ENCODE measurements at regions not wholly inside any gene's neighbourhood (a gene's known extent, or its start where the extent isn't known, plus 50 kb on each side); places are given as distances from the start of the nearest gene placed in this dataset.

- DNase-seq (ENCODE audit: low read depth in 2 of 2) = no peak
Observed at GRCh38 chr13:20351281-20352022, 119.3 kb upstream of the GJB6 start.

GRCh38 chr13:20350819-20351218 is 118.7 kb upstream of the GJB6 start:
- DNase-seq (ENCODE audit: low read depth in 2 of 2) = no peak

- DNase-seq (ENCODE audit: low read depth in 2 of 2) = no peak
Observed at GRCh38 chr13:20350382-20350763, 118.3 kb upstream of the GJB6 start.

GRCh38 chr13:20349564-20350381 is 117.7 kb upstream of the GJB6 start:
- no peak for DNase-seq (ENCODE audit: low read depth in 2 of 2)

- DNase-seq (ENCODE audit: low read depth in 2 of 2) = no peak
Observed at GRCh38 chr13:20348645-20349408, 116.7 kb upstream of the GJB6 start.

- DNase-seq (ENCODE audit: low read depth in 2 of 2) = no peak
Observed at GRCh38 chr13:20348018-20348417, 115.9 kb upstream of the GJB6 start.

GRCh38 chr13:20344836-20345490 is 112.8 kb upstream of the GJB6 start:
- no peak for DNase-seq (ENCODE audit: low read depth in 2 of 2)

- DNase-seq (ENCODE audit: low read depth in 2 of 2) = no peak
Observed at GRCh38 chr13:20342311-20342710, 110.2 kb upstream of the GJB6 start.

GRCh38 chr13:20340759-20341171 is 108.6 kb upstream of the GJB6 start:
- DNase-seq (ENCODE audit: low read depth in 2 of 2) = peak in 1 of 2 donors; percentile 3

- no peak for DNase-seq (ENCODE audit: low read depth in 2 of 2)
Observed at GRCh38 chr13:20340136-20340758, 108.1 kb upstream of the GJB6 start.

GRCh38 chr13:20337884-20338551 is 105.9 kb upstream of the GJB6 start:
- no peak for DNase-seq (ENCODE audit: low read depth in 2 of 2)

GRCh38 chr13:20336761-20337160 is 104.6 kb upstream of the GJB6 start:
- DNase-seq (ENCODE audit: low read depth in 2 of 2) = no peak

- no peak for DNase-seq (ENCODE audit: low read depth in 2 of 2)
Observed at GRCh38 chr13:20334309-20334708, 102.2 kb upstream of the GJB6 start.

GRCh38 chr13:20332361-20333096 is 100.4 kb upstream of the GJB6 start:
- DNase-seq (ENCODE audit: low read depth in 2 of 2) = no peak

GRCh38 chr13:20331949-20332348 is 99.8 kb upstream of the GJB6 start:
- DNase-seq (ENCODE audit: low read depth in 2 of 2) = no peak

GRCh38 chr13:20331419-20331818 is 99.3 kb upstream of the GJB6 start:
- DNase-seq (ENCODE audit: low read depth in 2 of 2) = no peak

- no peak for DNase-seq (ENCODE audit: low read depth in 2 of 2)
Observed at GRCh38 chr13:20326809-20327208, 94.7 kb upstream of the GJB6 start.

- DNase-seq (ENCODE audit: low read depth in 2 of 2) = no peak
Observed at GRCh38 chr13:20326276-20326675, 94.2 kb upstream of the GJB6 start.

- DNase-seq (ENCODE audit: low read depth in 2 of 2) = no peak
Observed at GRCh38 chr13:20320885-20321284, 88.8 kb upstream of the GJB6 start.

- DNase-seq (ENCODE audit: low read depth in 2 of 2) = no peak
Observed at GRCh38 chr13:20313896-20314295, 81.8 kb upstream of the GJB6 start.
